B cell (primary cell): ENCODE measurements at regions not wholly inside any gene's neighbourhood (a gene's known extent, or its start where the extent isn't known, plus 50 kb on each side); places are given as distances from the start of the nearest gene placed in this dataset.

Source experiments
- ATAC-seq: fragments of 200-7000 bp; cut with Tn5 transposase; one replicate; pipeline ENCODE4 v1.10.0; 2021; ENCODE audit warnings: low read depth, mild to moderate bottlenecking, moderate number of reproducible peaks, moderate library complexity
- CTCF ChIA-PET: fragments of 350-600 bp; sonication (Branson Sonifier 250); formaldehyde crosslinking; loops from one replicate; lab custom pipeline; 2021; ENCODE audit warnings: antibody characterized with exemption, inconsistent platforms; lab: Charles Lee
- POLR2A ChIA-PET: fragments of 350-600 bp; sonication (Branson Sonifier 250); formaldehyde crosslinking; loops from one replicate; lab custom pipeline; 2021; ENCODE audit warnings: antibody characterized with exemption; lab: Charles Lee
- DNase-seq: peaks from one replicate; pipeline ENCODE4 v3.0.0; 2013
- H2AFZ ChIP-seq: 2 replicates; pipeline ENCODE4 v1.6.1; 2012; ENCODE audit warnings: mild to moderate bottlenecking, low read depth, low read length; ENCODE audit not compliant: insufficient read depth, poor library complexity, severe bottlenecking
- H3K27ac ChIP-seq, 2 donors: 1 replicate in 1 of 2; 2 replicates in 1 of 2; pipeline ENCODE4 v1.5.1; 2012 to 2013; ENCODE audit warnings: low read length in 2 of 2, mild to moderate bottlenecking in 2 of 2, moderate library complexity in 1 of 2
- H3K27me3 ChIP-seq, 4 experiments: fragments of 200-600 bp in 1 of 4; sonication (generic) in 1 of 4; replicated peaks in 1 of 4; 1 replicate in 2 of 4; 2 replicates in 2 of 4; pipeline versions ENCODE4 v1.6.1 to v1.7.0; 2013 to 2016; ENCODE audit warnings: low read length in 3 of 4, mild to moderate bottlenecking in 2 of 4, mixed read lengths in 1 of 4, moderate library complexity in 1 of 4; ENCODE audit not compliant: insufficient read depth in 4 of 4, control insufficient read depth in 3 of 4; ENCODE audit errors: control extremely low read depth in 1 of 4
- H3K36me3 ChIP-seq, 2 experiments: replicated peaks in 1 of 2; 1 replicate in 1 of 2; 2 replicates in 1 of 2; pipeline versions ENCODE4 v1.6.1 to v1.7.1; 2013; ENCODE audit warnings: low read length in 1 of 2; ENCODE audit not compliant: insufficient read depth in 2 of 2, control insufficient read depth in 1 of 2; ENCODE audit errors: control extremely low read depth in 1 of 2, extremely low read depth in 1 of 2
- H3K4me1 ChIP-seq, 2 donors: fragments of 200-600 bp in 1 of 2; sonication (generic) in 1 of 2; 1 replicate in 1 of 2; 2 replicates in 1 of 2; pipeline versions ENCODE4 v1.5.1 to v1.6.1; 2013 to 2017; ENCODE audit warnings: low read length in 2 of 2; ENCODE audit not compliant: control insufficient read depth in 2 of 2, insufficient read depth in 2 of 2
- H3K4me2 ChIP-seq: replicated peaks from 2 replicates; pipeline ENCODE3; 2012; ENCODE audit warnings: mild to moderate bottlenecking, low read depth, low read length; ENCODE audit not compliant: poor library complexity, severe bottlenecking
- H3K4me3 ChIP-seq, 5 experiments: fragments of 200-600 bp in 1 of 5; sonication (generic) in 1 of 5; 1 replicate in 3 of 5; 2 replicates in 2 of 5; pipeline versions ENCODE4 v1.5.1 to v1.7.0; 2011 to 2016; ENCODE audit warnings: low read length in 4 of 5, mild to moderate bottlenecking in 4 of 5, low read depth in 2 of 5, control low read depth in 1 of 5, moderate library complexity in 1 of 5; ENCODE audit not compliant: insufficient read depth in 1 of 5; ENCODE audit errors: control extremely low read depth in 1 of 5, extremely low read depth in 1 of 5
- H3K79me2 ChIP-seq: fragments of 200-600 bp; sonication (generic); one replicate; pipeline ENCODE4 v1.6.0; 2016; ENCODE audit warnings: low read length; ENCODE audit not compliant: control insufficient read depth, insufficient read depth
- H3K9ac ChIP-seq: fragments of 200-600 bp; sonication (generic); 2 replicates; pipeline ENCODE4 v1.6.1; 2017; ENCODE audit warnings: mild to moderate bottlenecking, low read length, moderate library complexity
- H3K9me3 ChIP-seq, 3 donors: one replicate each; pipeline versions ENCODE4 v1.6.1 to v1.7.1; 2013; ENCODE audit warnings: low read length in 2 of 3; ENCODE audit not compliant: control insufficient read depth in 2 of 3, insufficient read depth in 1 of 3; ENCODE audit errors: control extremely low read depth in 1 of 3
- H4K20me1 ChIP-seq: 2 replicates; pipeline ENCODE4 v1.6.0; 2012; ENCODE audit warnings: mild to moderate bottlenecking, low read length; ENCODE audit not compliant: insufficient read depth, control insufficient read depth, poor library complexity, severe bottlenecking
- H3K27ac Mint-ChIP-seq: one replicate; pipeline ENCODE4 v1.8.0; 2021; ENCODE audit warnings: mixed read lengths
- H3K27me3 Mint-ChIP-seq: one replicate; pipeline ENCODE4 v1.8.0; 2021; ENCODE audit warnings: mixed read lengths
- H3K4me1 Mint-ChIP-seq: one replicate; pipeline ENCODE4 v1.8.0; 2021; ENCODE audit warnings: mixed read lengths
- H3K4me3 Mint-ChIP-seq: one replicate; pipeline ENCODE4 v1.8.0; 2021; ENCODE audit warnings: mixed read lengths
- H3K9me3 Mint-ChIP-seq: one replicate; pipeline ENCODE4 v1.8.0; 2022; ENCODE audit warnings: mixed read lengths; ENCODE audit not compliant: insufficient read depth
- CTCF ChIP-seq: fragments of 200-600 bp; IDR thresholded peaks from one replicate; pipeline ENCODE4 v1.8.0; 2022; ENCODE audit warnings: antibody characterized with exemption, mild to moderate bottlenecking
- EZH2 ChIP-seq: IDR thresholded peaks from 2 replicates; pipeline ENCODE4 v1.6.1; 2012; ENCODE audit warnings: borderline replicate concordance, low read depth, mild to moderate bottlenecking, moderate library complexity, low read length; ENCODE audit not compliant: insufficient read depth, poor library complexity, severe bottlenecking
- WGBS: methylation state at CpG from one replicate; pipeline ENCODE4 v1.1.5; 2013; ENCODE audit warnings: missing lambda C conversion rate; ENCODE audit not compliant: insufficient coverage; 5-methylcytosine and 5-hydroxymethylcytosine counted together
- intact Hi-C: fragments of 100-400 bp; cut with micrococcal nuclease; formaldehyde crosslinking; loops from one replicate; pipeline ENCODE4 v1.10.0; 2022

GRCh38 chr16:47780213-47780875 is 319.2 kb downstream of the PHKB start:
- Histone ChIP-seq H2AFZ (peak overlapping the region; percentile 84), H3K9ac (peak overlapping the region; percentile 77), H3K4me2 (peak overlapping the region; percentile 71), H3K4me3 (no peak overlapping the region), H3K9me3 (no peaks in the 10 kb centered on the region), H4K20me1 (no peaks in the 10 kb centered on the region), H3K79me2 (no peaks in the 10 kb centered on the region), H3K36me3 (no peaks in the 10 kb centered on the region), H3K27ac (no peak overlapping the region), H3K27me3 (no peaks in the 10 kb centered on the region), H3K4me1 (peaks cover 0 to 9% of the 10 kb centered on the region in 2 donors)
- Mint-ChIP-seq H3K4me1 (peaks cover 14% of the 10 kb centered on the region), H3K27me3 (no peaks in the 10 kb centered on the region), H3K27ac (no peak overlapping the region), H3K4me3 (no peak overlapping the region), H3K9me3 (no peaks in the 10 kb centered on the region)
- intact Hi-C loops = no loop called here
- POLR2A ChIA-PET = no interaction called here
- no peak for DNase-seq
- CTCF ChIA-PET = interaction anchor here (1.0 kb wide), 1 partner anchor 637 kb away, joined by 3 read pairs; the partner anchor contains the start of gene NETO2
- ATAC-seq = no peak
- WGBS = 90% methylated on average over 2 of the region's 8 CpGs
- TF ChIP-seq EZH2 = no peak
- TF ChIP-seq CTCF = no peak
